ENCODE measurements at regions not wholly inside any gene's neighbourhood (a gene's known extent, or its start where the extent isn't known, plus 50 kb on each side); places are given as distances from the start of the nearest gene placed in this dataset.
"Not testable (repeated sequence)": the region's sequence is repeated elsewhere in the genome, so short reads cannot be mapped to it uniquely, and the experiment has no call there.

DNA sequence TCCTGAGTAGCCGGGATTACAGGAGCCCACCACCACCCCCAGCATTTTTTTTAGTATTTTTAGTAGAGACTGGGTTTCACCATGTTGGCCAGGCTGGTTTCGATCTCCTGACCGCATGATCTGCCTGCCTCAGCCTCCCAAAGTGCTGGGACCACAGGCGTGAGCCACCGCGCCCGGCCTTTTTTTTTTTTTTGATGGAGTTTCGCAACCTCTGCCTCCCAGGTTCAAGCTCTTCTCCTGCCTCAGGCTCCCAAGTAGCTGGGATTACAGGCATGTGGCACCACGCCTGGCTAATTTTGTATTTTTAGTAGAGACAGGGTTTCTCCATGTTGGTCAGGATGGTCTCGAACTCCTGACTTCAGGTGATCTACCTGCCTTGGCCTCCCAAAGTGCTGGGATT, 60.2 kb upstream of the PAXBP1 start:
- not testable (repeated sequence) for TF ChIP-seq POLR2AphosphoS5 (IDR thresholded peaks at IDR 0.05; ENCODE audit: borderline replicate concordance, low read depth, low read length); EZH2 (IDR thresholded peaks at IDR 0.05)

Data from SK-N-MC (cell line).